ENCODE measurements at regions not wholly inside any gene's neighbourhood (a gene's known extent, or its start where the extent isn't known, plus 50 kb on each side); places are given as distances from the start of the nearest gene placed in this dataset.

- Histone ChIP-seq H3K27ac (ENCODE audit: low read length) (no peak overlapping the region), H3K36me3 (ENCODE audit: control insufficient read depth, insufficient read depth, low read length) (no peaks in the 10 kb centered on the region), H3K27me3 (ENCODE audit: control insufficient read depth, insufficient read depth, low read length) (no peaks in the 10 kb centered on the region), H3K9me3 (ENCODE audit: control insufficient read depth, insufficient read depth, low read length) (no peaks in the 10 kb centered on the region), H3K4me3 (ENCODE audit: low read length) (no peak overlapping the region), H3K4me1 (ENCODE audit: control insufficient read depth, insufficient read depth, low read length) (no peaks in the 10 kb centered on the region)
- no CpG with 5 or more reads among the region's 1 CpG for WGBS (ENCODE audit: insufficient coverage, insufficient read length)
- no peak for DNase-seq (ENCODE audit: low read depth, low spot score)
Measured at GRCh38 chr4:35147761-35148160, 1096.6 kb downstream of the ARAP2 start.

GRCh38 chr4:35151816-35152572, 1092.3 kb downstream of the ARAP2 start:
- Histone ChIP-seq H3K36me3 (ENCODE audit: control insufficient read depth, insufficient read depth, low read length) (no peaks in the 10 kb centered on the region), H3K9me3 (ENCODE audit: control insufficient read depth, insufficient read depth, low read length) (no peaks in the 10 kb centered on the region), H3K27ac (ENCODE audit: low read length) (no peak overlapping the region), H3K4me1 (ENCODE audit: control insufficient read depth, insufficient read depth, low read length) (no peaks in the 10 kb centered on the region), H3K27me3 (ENCODE audit: control insufficient read depth, insufficient read depth, low read length) (no peaks in the 10 kb centered on the region), H3K4me3 (ENCODE audit: low read length) (no peak overlapping the region)
- WGBS (ENCODE audit: insufficient coverage, insufficient read length): no CpG with 5 or more reads among the region's 10 CpGs
- DNase-seq (ENCODE audit: low read depth, low spot score): peak; percentile 35

- H3K4me3 ChIP-seq (ENCODE audit: low read length): no peak overlapping the region
- DNase-seq (ENCODE audit: low read depth, low spot score): peak; percentile 1
- no CpG with 5 or more reads among the region's 1 CpG for WGBS (ENCODE audit: insufficient coverage, insufficient read length)
Measured at GRCh38 chr4:35163168-35163567, 1081.1 kb downstream of the ARAP2 start.

GRCh38 chr4:35164063-35164462, 1080.3 kb downstream of the ARAP2 start:
- H3K4me1 ChIP-seq (ENCODE audit: control insufficient read depth, insufficient read depth, low read length): no peaks in the 10 kb centered on the region
- no peaks in the 10 kb centered on the region for H3K36me3 ChIP-seq (ENCODE audit: control insufficient read depth, insufficient read depth, low read length)
- DNase-seq (ENCODE audit: low read depth, low spot score): no peak
- no CpG with 5 or more reads among the region's 1 CpG for WGBS (ENCODE audit: insufficient coverage, insufficient read length)
- H3K27ac ChIP-seq (ENCODE audit: low read length): no peak overlapping the region
- H3K27me3 ChIP-seq (ENCODE audit: control insufficient read depth, insufficient read depth, low read length): no peaks in the 10 kb centered on the region
- H3K9me3 ChIP-seq (ENCODE audit: control insufficient read depth, insufficient read depth, low read length): no peaks in the 10 kb centered on the region
- no peak overlapping the region for H3K4me3 ChIP-seq (ENCODE audit: low read length)

More at GRCh38 chr4:35163168-35163567, 1081.1 kb downstream of the ARAP2 start:
- Histone ChIP-seq H3K27ac (ENCODE audit: low read length) (no peak overlapping the region), H3K27me3 (ENCODE audit: control insufficient read depth, insufficient read depth, low read length) (no peaks in the 10 kb centered on the region), H3K4me1 (ENCODE audit: control insufficient read depth, insufficient read depth, low read length) (no peaks in the 10 kb centered on the region), H3K36me3 (ENCODE audit: control insufficient read depth, insufficient read depth, low read length) (no peaks in the 10 kb centered on the region), H3K9me3 (ENCODE audit: control insufficient read depth, insufficient read depth, low read length) (no peaks in the 10 kb centered on the region)

GRCh38 chr4:35166466-35166865, 1077.8 kb downstream of the ARAP2 start:
- H3K9me3 ChIP-seq (ENCODE audit: control insufficient read depth, insufficient read depth, low read length): no peaks in the 10 kb centered on the region
- no peaks in the 10 kb centered on the region for H3K36me3 ChIP-seq (ENCODE audit: control insufficient read depth, insufficient read depth, low read length)
- WGBS (ENCODE audit: insufficient coverage, insufficient read length): no CpG with 5 or more reads among the region's 5 CpGs
- DNase-seq (ENCODE audit: low read depth, low spot score): no peak
- H3K4me1 ChIP-seq (ENCODE audit: control insufficient read depth, insufficient read depth, low read length): no peaks in the 10 kb centered on the region
- no peak overlapping the region for H3K4me3 ChIP-seq (ENCODE audit: low read length)
- H3K27me3 ChIP-seq (ENCODE audit: control insufficient read depth, insufficient read depth, low read length): no peaks in the 10 kb centered on the region
- H3K27ac ChIP-seq (ENCODE audit: low read length): no peak overlapping the region

- no peak overlapping the region for H3K27ac ChIP-seq (ENCODE audit: low read length)
- no peaks in the 10 kb centered on the region for H3K27me3 ChIP-seq (ENCODE audit: control insufficient read depth, insufficient read depth, low read length)
- H3K4me1 ChIP-seq (ENCODE audit: control insufficient read depth, insufficient read depth, low read length): no peaks in the 10 kb centered on the region
- H3K9me3 ChIP-seq (ENCODE audit: control insufficient read depth, insufficient read depth, low read length): no peaks in the 10 kb centered on the region
- no CpG with 5 or more reads among the region's 2 CpGs for WGBS (ENCODE audit: insufficient coverage, insufficient read length)
- no peak overlapping the region for H3K4me3 ChIP-seq (ENCODE audit: low read length)
- no peaks in the 10 kb centered on the region for H3K36me3 ChIP-seq (ENCODE audit: control insufficient read depth, insufficient read depth, low read length)
- DNase-seq (ENCODE audit: low read depth, low spot score): no peak
Measured at GRCh38 chr4:35167385-35167784, 1076.9 kb downstream of the ARAP2 start.

GRCh38 chr4:35175487-35175886, 1068.8 kb downstream of the ARAP2 start:
- H3K27me3 ChIP-seq (ENCODE audit: control insufficient read depth, insufficient read depth, low read length): no peaks in the 10 kb centered on the region
- no CpG with 5 or more reads among the region's 4 CpGs for WGBS (ENCODE audit: insufficient coverage, insufficient read length)
- no peak for DNase-seq (ENCODE audit: low read depth, low spot score)
- H3K4me1 ChIP-seq (ENCODE audit: control insufficient read depth, insufficient read depth, low read length): no peaks in the 10 kb centered on the region
- no peak overlapping the region for H3K4me3 ChIP-seq (ENCODE audit: low read length)
- no peaks in the 10 kb centered on the region for H3K36me3 ChIP-seq (ENCODE audit: control insufficient read depth, insufficient read depth, low read length)
- H3K27ac ChIP-seq (ENCODE audit: low read length): no peak overlapping the region
- no peaks in the 10 kb centered on the region for H3K9me3 ChIP-seq (ENCODE audit: control insufficient read depth, insufficient read depth, low read length)

GRCh38 chr4:35175894-35176293, 1068.4 kb downstream of the ARAP2 start:
- Histone ChIP-seq H3K4me1 (ENCODE audit: control insufficient read depth, insufficient read depth, low read length) (no peaks in the 10 kb centered on the region), H3K27me3 (ENCODE audit: control insufficient read depth, insufficient read depth, low read length) (no peaks in the 10 kb centered on the region), H3K36me3 (ENCODE audit: control insufficient read depth, insufficient read depth, low read length) (no peaks in the 10 kb centered on the region), H3K4me3 (ENCODE audit: low read length) (no peak overlapping the region), H3K9me3 (ENCODE audit: control insufficient read depth, insufficient read depth, low read length) (no peaks in the 10 kb centered on the region), H3K27ac (ENCODE audit: low read length) (no peak overlapping the region)
- WGBS (ENCODE audit: insufficient coverage, insufficient read length): no CpG with 5 or more reads among the region's 2 CpGs
- no peak for DNase-seq (ENCODE audit: low read depth, low spot score)

- Histone ChIP-seq H3K9me3 (ENCODE audit: control insufficient read depth, insufficient read depth, low read length) (no peaks in the 10 kb centered on the region), H3K27ac (ENCODE audit: low read length) (no peak overlapping the region), H3K4me1 (ENCODE audit: control insufficient read depth, insufficient read depth, low read length) (no peaks in the 10 kb centered on the region), H3K4me3 (ENCODE audit: low read length) (no peak overlapping the region), H3K27me3 (ENCODE audit: control insufficient read depth, insufficient read depth, low read length) (no peaks in the 10 kb centered on the region), H3K36me3 (ENCODE audit: control insufficient read depth, insufficient read depth, low read length) (no peaks in the 10 kb centered on the region)
- DNase-seq (ENCODE audit: low read depth, low spot score): no peak
Measured at GRCh38 chr4:35182451-35182850, 1061.9 kb downstream of the ARAP2 start.

- Histone ChIP-seq H3K36me3 (ENCODE audit: control insufficient read depth, insufficient read depth, low read length) (no peaks in the 10 kb centered on the region), H3K27ac (ENCODE audit: low read length) (no peak overlapping the region), H3K9me3 (ENCODE audit: control insufficient read depth, insufficient read depth, low read length) (no peaks in the 10 kb centered on the region), H3K27me3 (ENCODE audit: control insufficient read depth, insufficient read depth, low read length) (no peaks in the 10 kb centered on the region), H3K4me3 (ENCODE audit: low read length) (no peak overlapping the region), H3K4me1 (ENCODE audit: control insufficient read depth, insufficient read depth, low read length) (no peaks in the 10 kb centered on the region)
- no peak for DNase-seq (ENCODE audit: low read depth, low spot score)
- no CpG with 5 or more reads among the region's 3 CpGs for WGBS (ENCODE audit: insufficient coverage, insufficient read length)
Measured at GRCh38 chr4:35189988-35190613, 1054.2 kb downstream of the ARAP2 start.

GRCh38 chr4:35201403-35201802, 1042.9 kb downstream of the ARAP2 start:
- Histone ChIP-seq H3K27me3 (ENCODE audit: control insufficient read depth, insufficient read depth, low read length) (no peaks in the 10 kb centered on the region), H3K27ac (ENCODE audit: low read length) (no peak overlapping the region), H3K36me3 (ENCODE audit: control insufficient read depth, insufficient read depth, low read length) (no peaks in the 10 kb centered on the region), H3K4me3 (ENCODE audit: low read length) (no peak overlapping the region), H3K9me3 (ENCODE audit: control insufficient read depth, insufficient read depth, low read length) (no peaks in the 10 kb centered on the region), H3K4me1 (ENCODE audit: control insufficient read depth, insufficient read depth, low read length) (no peaks in the 10 kb centered on the region)
- no peak for DNase-seq (ENCODE audit: low read depth, low spot score)
- WGBS (ENCODE audit: insufficient coverage, insufficient read length): no CpG with 5 or more reads among the region's 2 CpGs

All from iPS DF 6.9 (cell line).